HepG2 (cell line): ENCODE measurements at regions not wholly inside any gene's neighbourhood (a gene's known extent, or its start where the extent isn't known, plus 50 kb on each side); places are given as distances from the start of the nearest gene placed in this dataset.
"Not testable (repeated sequence)": the region's sequence is repeated elsewhere in the genome, so short reads cannot be mapped to it uniquely, and the experiment has no call there.

Experiments
- EP300 ChIP-seq, 3 experiments: sonication (generic) in 1 of 3; formaldehyde crosslinking in 1 of 3; IDR thresholded peaks; 2 replicates each; pipeline versions ENCODE4 v1.5.1 to v1.6.1; 2011 to 2020; ENCODE audit warnings: low read depth in 2 of 3, low read length in 2 of 3, borderline replicate concordance in 1 of 3, improper control_type of control experiment in 1 of 3, mild to moderate bottlenecking in 1 of 3, missing genetic modification reagents in 1 of 3, moderate library complexity in 1 of 3
- GFI1 ChIP-seq: sonication (generic); formaldehyde crosslinking; IDR thresholded peaks from 2 replicates; pipeline ENCODE4 v1.5.0; 2020; ENCODE audit warnings: missing genetic modification reagents, mild to moderate bottlenecking, borderline replicate concordance
- IRF9 ChIP-seq: sonication (generic); formaldehyde crosslinking; IDR thresholded peaks from 2 replicates; pipeline ENCODE4 v1.8.0; 2022; ENCODE audit warnings: missing genetic modification reagents, mild to moderate bottlenecking, borderline replicate concordance
- MAFG ChIP-seq: sonication (generic); formaldehyde crosslinking; IDR thresholded peaks from 2 replicates; pipeline ENCODE4 v1.5.1; 2020; ENCODE audit warnings: mild to moderate bottlenecking, missing genetic modification reagents
- POLR2A ChIP-seq, 2 experiments: IDR thresholded peaks; 2 replicates each; pipeline ENCODE4 v1.6.1; 2011; ENCODE audit warnings: low read depth in 2 of 2, low read length in 2 of 2, mild to moderate bottlenecking in 1 of 2, moderate library complexity in 1 of 2; ENCODE audit not compliant: insufficient read depth in 1 of 2
- TCF7 ChIP-seq: sonication (generic); IDR thresholded peaks from 2 replicates; pipeline ENCODE4 v1.6.1; 2016; ENCODE audit warnings: antibody characterized with exemption, low read depth
- ZNF232 ChIP-seq: sonication (generic); formaldehyde crosslinking; IDR thresholded peaks from 2 replicates; pipeline ENCODE4 v1.4.0; 2020; ENCODE audit warnings: missing genetic modification reagents, borderline replicate concordance
- ZNF644 ChIP-seq: IDR thresholded peaks from 2 replicates; pipeline ENCODE4 v1.6.1; 2016; ENCODE audit warnings: low read depth
- ZNF724P ChIP-seq: sonication (generic); formaldehyde crosslinking; IDR thresholded peaks from 2 replicates; pipeline ENCODE4 v1.8.0; 2022; ENCODE audit warnings: missing genetic modification reagents, borderline replicate concordance
- ZNF850 ChIP-seq: sonication (generic); formaldehyde crosslinking; conservative IDR thresholded peaks from 2 replicates; pipeline ENCODE4 v1.9.0; 2021; ENCODE audit warnings: mild to moderate bottlenecking, missing genetic modification reagents
- ZSCAN30 ChIP-seq: sonication (generic); formaldehyde crosslinking; IDR thresholded peaks from 2 replicates; pipeline ENCODE4 v1.5.0; 2020; ENCODE audit warnings: mild to moderate bottlenecking, missing genetic modification reagents

- not testable (repeated sequence) for TF ChIP-seq ZNF850 (CRISPR knock-in tag); ZNF724P (CRISPR knock-in tag); MAFG (CRISPR knock-in tag); ZNF644 (CRISPR knock-in tag); IRF9 (CRISPR knock-in tag); GFI1 (CRISPR knock-in tag); ZSCAN30 (CRISPR knock-in tag); EP300 (IDR thresholded peaks at IDR 0.05; ENCODE audit: low read depth in 2 of 2, low read length in 2 of 2); EP300 (CRISPR knock-in tag; IDR thresholded peaks at IDR 0.05; ENCODE audit: borderline replicate concordance); ZNF232 (CRISPR knock-in tag); TCF7; POLR2A (IDR thresholded peaks at IDR 0.05; ENCODE audit: insufficient read depth in 1 of 2, low read depth in 2 of 2, low read length in 2 of 2)
Observed at GRCh38 chr2:172264820-172265219, 162.1 kb upstream of the DLX2 start.
